SU-DHL-6 (cell line): ENCODE measurements at regions not wholly inside any gene's neighbourhood (a gene's known extent, or its start where the extent isn't known, plus 50 kb on each side); places are given as distances from the start of the nearest gene placed in this dataset.

Source experiments
- H2AFZ ChIP-seq: fragments of 200-600 bp; sonication (generic); 2 replicates; pipeline ENCODE4 v1.6.1; 2014; ENCODE audit warnings: low read depth, mild to moderate bottlenecking, moderate library complexity, mixed read lengths, antibody characterized with exemption, low read length; ENCODE audit not compliant: severe bottlenecking
- H3F3A ChIP-seq: fragments of 200-600 bp; shearing (Covaris generic); 2 replicates; pipeline ENCODE4 v1.6.0; 2016; ENCODE audit warnings: antibody characterized with exemption, mild to moderate bottlenecking; ENCODE audit not compliant: insufficient read depth
- H3K27ac ChIP-seq: fragments of 200-600 bp; sonication (generic); 2 replicates; pipeline ENCODE4 v1.5.1; 2016; ENCODE audit warnings: low read depth, mild to moderate bottlenecking, low read length, moderate library complexity, mixed read lengths
- H3K27me3 ChIP-seq: fragments of 200-600 bp; sonication (generic), shearing (Covaris generic); 2 replicates; pipeline ENCODE4 v1.6.0; 2014; ENCODE audit warnings: mild to moderate bottlenecking, low read length
- H3K36me3 ChIP-seq: fragments of 200-600 bp; sonication (generic); 2 replicates; pipeline ENCODE4 v1.6.1; 2014; ENCODE audit warnings: mild to moderate bottlenecking, low read length, mixed read lengths
- H3K4me2 ChIP-seq: fragments of 300-600, 200-600 bp; shearing (Covaris generic), sonication (generic); 2 replicates; pipeline ENCODE4 v1.6.0; 2014; ENCODE audit warnings: low read length, low read depth, mild to moderate bottlenecking; ENCODE audit not compliant: poor library complexity, severe bottlenecking
- H3K4me3 ChIP-seq: fragments of 200-600 bp; sonication (generic); 2 replicates; pipeline ENCODE4 v1.5.1; 2014; ENCODE audit warnings: antibody characterized with exemption, low read length, mild to moderate bottlenecking, mixed read lengths; ENCODE audit not compliant: insufficient read depth, poor library complexity, severe bottlenecking
- H3K79me2 ChIP-seq: fragments of 200-600 bp; sonication (generic); 2 replicates; pipeline ENCODE4 v1.6.1; 2014; ENCODE audit warnings: mild to moderate bottlenecking, low read length, moderate library complexity; ENCODE audit not compliant: insufficient read depth
- H3K9ac ChIP-seq: fragments of 200-600 bp; sonication (generic); 2 replicates; pipeline ENCODE4 v1.7.0; 2014; ENCODE audit warnings: mild to moderate bottlenecking, low read length
- H3K9me2 ChIP-seq: fragments of 200-600 bp; sonication (generic); replicated peaks from 2 replicates; pipeline ENCODE4 v1.6.1; 2014; ENCODE audit warnings: low read length; ENCODE audit not compliant: insufficient read depth
- H3K9me3 ChIP-seq: fragments of 200-600 bp; sonication (generic); 2 replicates; pipeline ENCODE4 v1.6.1; 2014; ENCODE audit warnings: low read length, mixed read lengths; ENCODE audit not compliant: insufficient read depth
- H4K20me1 ChIP-seq: fragments of 200-600 bp; sonication (generic); 2 replicates; pipeline ENCODE4 v1.6.1; 2014; ENCODE audit warnings: low read depth, mild to moderate bottlenecking, antibody characterized with exemption, low read length, moderate library complexity, mixed read lengths
- EZH2phosphoT487 ChIP-seq: fragments of 200-600 bp; sonication (generic), shearing (Covaris generic); conservative IDR thresholded peaks from 2 replicates; pipeline ENCODE4 v1.6.1; 2018; ENCODE audit warnings: mild to moderate bottlenecking, antibody characterized with exemption, low read length, moderate library complexity, mixed read lengths
- TF ChIP-seq, protein P1 (sequence below): fragments of 200-600 bp; sonication (generic); IDR thresholded peaks from one replicate; pipeline ENCODE4 v1.5.1; 2017; ENCODE audit warnings: antibody characterized with exemption, mild to moderate bottlenecking, low read length, moderate library complexity; ENCODE audit not compliant: insufficient read depth, poor library complexity, severe bottlenecking

- no peak for TF ChIP-seq EZH2phosphoT487
- TF ChIP-seq, protein P1, sequence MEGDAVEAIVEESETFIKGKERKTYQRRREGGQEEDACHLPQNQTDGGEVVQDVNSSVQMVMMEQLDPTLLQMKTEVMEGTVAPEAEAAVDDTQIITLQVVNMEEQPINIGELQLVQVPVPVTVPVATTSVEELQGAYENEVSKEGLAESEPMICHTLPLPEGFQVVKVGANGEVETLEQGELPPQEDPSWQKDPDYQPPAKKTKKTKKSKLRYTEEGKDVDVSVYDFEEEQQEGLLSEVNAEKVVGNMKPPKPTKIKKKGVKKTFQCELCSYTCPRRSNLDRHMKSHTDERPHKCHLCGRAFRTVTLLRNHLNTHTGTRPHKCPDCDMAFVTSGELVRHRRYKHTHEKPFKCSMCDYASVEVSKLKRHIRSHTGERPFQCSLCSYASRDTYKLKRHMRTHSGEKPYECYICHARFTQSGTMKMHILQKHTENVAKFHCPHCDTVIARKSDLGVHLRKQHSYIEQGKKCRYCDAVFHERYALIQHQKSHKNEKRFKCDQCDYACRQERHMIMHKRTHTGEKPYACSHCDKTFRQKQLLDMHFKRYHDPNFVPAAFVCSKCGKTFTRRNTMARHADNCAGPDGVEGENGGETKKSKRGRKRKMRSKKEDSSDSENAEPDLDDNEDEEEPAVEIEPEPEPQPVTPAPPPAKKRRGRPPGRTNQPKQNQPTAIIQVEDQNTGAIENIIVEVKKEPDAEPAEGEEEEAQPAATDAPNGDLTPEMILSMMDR, result no peak
- no peak overlapping the region for H2AFZ ChIP-seq
- H3K9me3 ChIP-seq, result no peaks in the 10 kb centered on the region
- H3K27ac ChIP-seq, result no peak overlapping the region
- H3K4me3 ChIP-seq, result no peak overlapping the region
- no peaks in the 10 kb centered on the region for H3K27me3 ChIP-seq
- no peak overlapping the region for H3K9ac ChIP-seq
- H3K36me3 ChIP-seq, result no peaks in the 10 kb centered on the region
- H3F3A ChIP-seq, result no peaks in the 10 kb centered on the region
- no peaks in the 10 kb centered on the region for H3K79me2 ChIP-seq
- no peak overlapping the region for H3K4me2 ChIP-seq
- no peaks in the 10 kb centered on the region for H4K20me1 ChIP-seq
- H3K9me2 ChIP-seq, result no peaks in the 10 kb centered on the region
Observed at GRCh38 chr6:160837146-160837545, 135.1 kb downstream of the PLG start.

DNA sequence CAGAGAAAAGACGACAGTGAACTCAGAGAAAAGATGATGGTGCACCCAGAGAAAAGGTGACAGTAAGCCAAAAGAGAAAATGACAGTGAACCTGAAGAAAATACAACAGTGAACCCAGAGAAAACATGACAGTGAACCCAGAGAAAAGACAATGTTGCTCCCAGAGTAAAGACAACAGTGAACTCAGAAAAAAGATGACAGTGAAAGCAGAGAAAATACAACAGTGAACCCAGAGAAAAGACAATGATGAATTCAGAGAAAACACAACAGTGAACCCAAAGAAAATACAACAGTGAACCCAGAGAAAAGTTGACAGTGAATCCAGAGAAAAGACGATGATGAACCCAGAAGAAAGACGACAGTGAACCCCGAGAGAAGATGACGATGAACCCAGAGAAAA is 140.5 kb upstream of the MAP3K4 start:
- H3K9me3 ChIP-seq, result no peaks in the 10 kb centered on the region
- H4K20me1 ChIP-seq, result no peaks in the 10 kb centered on the region
- no peak for TF ChIP-seq EZH2phosphoT487
- TF ChIP-seq, protein P1, result no peak
- no peak overlapping the region for H3K27ac ChIP-seq
- H3K79me2 ChIP-seq, result no peaks in the 10 kb centered on the region
- H3K36me3 ChIP-seq, result no peaks in the 10 kb centered on the region
- no peaks in the 10 kb centered on the region for H3K9me2 ChIP-seq
- no peaks in the 10 kb centered on the region for H3F3A ChIP-seq
- no peak overlapping the region for H3K9ac ChIP-seq
- H2AFZ ChIP-seq, result no peak overlapping the region
- H3K4me3 ChIP-seq, result no peak overlapping the region
- H3K4me2 ChIP-seq, result no peak overlapping the region
- H3K27me3 ChIP-seq, result no peaks in the 10 kb centered on the region

GRCh38 chr6:160853946-160854345 is 137.6 kb upstream of the MAP3K4 start:
- Histone ChIP-seq H3K27me3 (no peaks in the 10 kb centered on the region), H2AFZ (no peak overlapping the region), H4K20me1 (no peaks in the 10 kb centered on the region), H3K27ac (no peak overlapping the region), H3K9me3 (no peaks in the 10 kb centered on the region), H3K4me3 (no peak overlapping the region), H3K79me2 (no peaks in the 10 kb centered on the region), H3F3A (no peaks in the 10 kb centered on the region), H3K36me3 (no peaks in the 10 kb centered on the region), H3K9ac (no peak overlapping the region), H3K4me2 (no peak overlapping the region), H3K9me2 (no peaks in the 10 kb centered on the region)
- TF ChIP-seq EZH2phosphoT487, result no peak
- TF ChIP-seq, protein P1, result no peak

GRCh38 chr6:160858886-160859285 is 132.7 kb upstream of the MAP3K4 start:
- Histone ChIP-seq H3K9ac (no peak overlapping the region), H3K9me2 (no peaks in the 10 kb centered on the region), H3K4me2 (no peak overlapping the region), H3K27me3 (no peaks in the 10 kb centered on the region), H3K79me2 (no peaks in the 10 kb centered on the region), H2AFZ (no peak overlapping the region), H3K27ac (no peak overlapping the region), H3K9me3 (no peaks in the 10 kb centered on the region), H3K4me3 (no peak overlapping the region), H3K36me3 (no peaks in the 10 kb centered on the region), H3F3A (no peaks in the 10 kb centered on the region), H4K20me1 (no peaks in the 10 kb centered on the region)
- TF ChIP-seq, protein P1, result no peak
- TF ChIP-seq EZH2phosphoT487, result no peak
